Effector memory CD8-positive, alpha-beta T cell (primary cell): ENCODE measurements at regions not wholly inside any gene's neighbourhood (a gene's known extent, or its start where the extent isn't known, plus 50 kb on each side); places are given as distances from the start of the nearest gene placed in this dataset.

Experiments used
- ATAC-seq: fragments of 150-1000 bp; cut with Tn5 transposase; replicated peaks from 2 replicates; pipeline ENCODE4 v1.10.0; 2021; ENCODE audit warnings: mild to moderate bottlenecking, moderate library complexity
- DNase-seq, 3 experiments: peaks; one replicate each; pipeline ENCODE4 v3.0.0; 2021
- H3K27ac Mint-ChIP-seq, 2 donors: one replicate each; pipeline ENCODE4 v1.8.0; 2022; ENCODE audit warnings: mild to moderate bottlenecking in 2 of 2, mixed read lengths in 2 of 2, moderate library complexity in 2 of 2
- H3K27me3 Mint-ChIP-seq, 2 donors: one replicate each; pipeline ENCODE4 v1.8.0; 2022; ENCODE audit warnings: mixed read lengths in 2 of 2
- H3K36me3 Mint-ChIP-seq: one replicate; pipeline ENCODE4 v1.8.0; 2022; ENCODE audit warnings: mild to moderate bottlenecking, moderate library complexity, mixed read lengths; ENCODE audit not compliant: insufficient read depth
- H3K4me1 Mint-ChIP-seq, 2 donors: one replicate each; pipeline ENCODE4 v1.8.0; 2022; ENCODE audit warnings: low read depth in 2 of 2, mixed read lengths in 2 of 2
- H3K4me3 Mint-ChIP-seq, 2 donors: one replicate each; pipeline ENCODE4 v1.8.0; 2022; ENCODE audit warnings: mild to moderate bottlenecking in 2 of 2, mixed read lengths in 2 of 2, moderate library complexity in 2 of 2
- H3K9me3 Mint-ChIP-seq, 2 donors: one replicate each; pipeline ENCODE4 v1.8.0; 2022; ENCODE audit warnings: mixed read lengths in 2 of 2

DNA sequence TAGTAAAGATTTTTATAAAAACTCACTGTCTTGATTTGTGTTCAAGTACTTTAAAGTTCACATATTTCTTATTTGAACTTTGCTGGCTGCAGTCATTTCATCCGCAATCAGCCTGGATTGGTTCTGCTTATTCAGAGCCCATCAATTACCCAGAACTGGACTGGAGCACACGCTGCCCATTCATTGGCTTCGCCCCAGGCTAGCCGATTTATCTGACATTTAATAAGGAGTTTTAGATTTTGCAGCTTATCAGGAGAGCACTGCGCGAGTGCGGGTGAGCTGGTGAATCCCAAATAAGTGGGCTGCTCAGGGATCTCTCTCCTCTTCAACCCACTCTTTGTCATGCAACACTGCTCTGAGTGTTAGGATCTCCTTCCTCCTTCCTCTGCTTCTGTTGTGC is 166.0 kb upstream of the GPR26 start:
- Mint-ChIP-seq H3K4me1 (peaks cover 0 to under 1% of the 10 kb centered on the region in 2 donors), H3K27me3 (peaks cover 29 to 46% of the 10 kb centered on the region in 2 donors), H3K27ac (no peak overlapping the region), H3K4me3 (no peak overlapping the region), H3K9me3 (no peaks in the 10 kb centered on the region), H3K36me3 (no peaks in the 10 kb centered on the region)
- ATAC-seq (no peak), DNase-seq (no peak)

DNA sequence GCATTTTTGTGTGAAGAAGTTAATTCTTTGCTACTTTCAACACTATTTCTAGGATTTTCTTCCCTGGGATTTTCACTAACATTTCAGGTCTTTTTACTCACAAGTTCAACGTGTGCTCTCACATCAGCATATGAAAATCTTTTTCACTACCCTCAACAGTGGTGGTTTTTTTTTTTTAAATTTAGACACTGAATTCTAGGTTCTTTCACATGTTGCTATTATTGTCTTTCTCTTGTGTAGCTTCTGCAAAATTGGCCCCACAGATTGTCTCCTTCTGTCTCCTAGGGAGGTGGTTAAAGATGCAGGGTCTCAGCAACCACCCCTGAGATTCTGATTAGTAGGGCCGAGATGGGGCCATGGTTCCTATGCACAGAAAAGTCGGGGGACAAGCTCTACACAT is 165.0 kb upstream of the GPR26 start:
- DNase-seq: no peak
- Mint-ChIP-seq H3K4me3 (no peak overlapping the region), H3K27me3 (peaks cover 24 to 41% of the 10 kb centered on the region in 2 donors), H3K36me3 (no peaks in the 10 kb centered on the region), H3K4me1 (no peaks in the 10 kb centered on the region), H3K9me3 (no peaks in the 10 kb centered on the region), H3K27ac (no peak overlapping the region)
- no peak for ATAC-seq

DNA sequence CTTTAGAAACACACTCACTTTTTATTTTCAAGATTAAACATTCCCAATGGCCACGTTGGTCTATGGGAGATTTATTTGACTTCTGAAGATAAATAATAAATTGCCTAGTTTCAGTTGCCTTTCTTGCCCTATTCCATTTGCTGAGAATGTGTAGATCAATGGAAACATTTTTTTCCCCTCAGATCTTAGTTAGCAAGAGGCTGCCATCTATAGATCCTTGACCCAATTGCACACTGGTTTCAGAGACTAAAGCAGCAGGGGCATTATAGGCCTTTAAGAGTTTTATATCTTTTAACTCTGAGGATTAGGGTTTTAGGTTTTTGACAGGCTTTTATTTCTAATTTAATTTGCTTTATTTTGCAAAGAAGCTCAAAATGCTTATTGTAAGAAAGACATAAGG is 163.2 kb upstream of the GPR26 start:
- no peaks in the 10 kb centered on the region for H3K36me3 Mint-ChIP-seq
- H3K4me3 Mint-ChIP-seq: no peak overlapping the region
- no peaks in the 10 kb centered on the region for H3K9me3 Mint-ChIP-seq
- DNase-seq: no peak
- no peak overlapping the region for H3K27ac Mint-ChIP-seq
- H3K27me3 Mint-ChIP-seq: peaks cover 27 to 41% of the 10 kb centered on the region in 2 donors
- no peaks in the 10 kb centered on the region for H3K4me1 Mint-ChIP-seq
- no peak for ATAC-seq

DNA sequence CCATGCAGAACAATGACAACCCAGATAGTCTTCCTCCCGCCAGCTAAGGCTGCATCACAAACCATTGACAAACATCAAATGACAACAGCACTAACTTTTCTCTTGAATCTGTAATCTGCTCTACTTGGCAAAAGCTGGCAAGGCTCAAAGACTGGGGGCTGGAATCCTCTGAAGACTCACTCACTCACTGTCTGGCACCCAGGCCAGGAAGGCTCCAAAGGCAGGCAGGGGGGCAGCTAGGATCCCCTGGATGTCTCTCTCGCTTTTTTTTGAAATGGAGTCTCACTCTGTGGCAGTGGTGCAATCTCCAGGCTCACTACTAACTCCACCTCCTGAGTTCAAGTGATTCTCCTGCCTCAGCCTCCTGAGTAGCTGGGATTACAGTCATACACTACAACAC is 159.7 kb upstream of the GPR26 start:
- H3K4me1 Mint-ChIP-seq: no peaks in the 10 kb centered on the region
- no peaks in the 10 kb centered on the region for H3K9me3 Mint-ChIP-seq
- H3K27ac Mint-ChIP-seq: no peak overlapping the region
- no peaks in the 10 kb centered on the region for H3K36me3 Mint-ChIP-seq
- ATAC-seq: no peak
- peaks cover 27 to 46% of the 10 kb centered on the region in 2 donors for H3K27me3 Mint-ChIP-seq
- DNase-seq: no peak
- H3K4me3 Mint-ChIP-seq: no peak overlapping the region

DNA sequence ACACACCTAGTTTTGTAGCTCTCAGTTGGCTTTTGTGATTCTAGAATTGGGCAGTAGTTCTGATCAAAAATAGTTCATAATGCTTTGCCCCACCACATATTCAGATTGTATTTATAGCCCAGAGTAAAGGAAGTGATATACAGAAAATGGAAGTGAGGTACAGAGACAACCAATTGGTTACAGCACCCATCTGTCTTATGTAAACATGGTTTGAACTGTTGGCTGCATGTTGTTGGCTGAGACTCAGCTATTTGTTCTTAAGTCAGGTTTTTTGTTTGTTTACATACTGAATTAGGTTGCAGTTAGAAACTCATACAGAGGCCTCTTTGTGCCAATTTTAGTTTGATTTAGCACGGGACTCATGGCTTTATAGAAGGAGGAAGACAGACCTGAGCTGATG is 158.9 kb upstream of the GPR26 start:
- Mint-ChIP-seq H3K9me3 (no peaks in the 10 kb centered on the region), H3K4me1 (no peaks in the 10 kb centered on the region), H3K4me3 (no peak overlapping the region), H3K27me3 (peaks cover 19 to 44% of the 10 kb centered on the region in 2 donors), H3K36me3 (no peaks in the 10 kb centered on the region), H3K27ac (no peak overlapping the region)
- ATAC-seq: no peak
- DNase-seq: no peak

DNA sequence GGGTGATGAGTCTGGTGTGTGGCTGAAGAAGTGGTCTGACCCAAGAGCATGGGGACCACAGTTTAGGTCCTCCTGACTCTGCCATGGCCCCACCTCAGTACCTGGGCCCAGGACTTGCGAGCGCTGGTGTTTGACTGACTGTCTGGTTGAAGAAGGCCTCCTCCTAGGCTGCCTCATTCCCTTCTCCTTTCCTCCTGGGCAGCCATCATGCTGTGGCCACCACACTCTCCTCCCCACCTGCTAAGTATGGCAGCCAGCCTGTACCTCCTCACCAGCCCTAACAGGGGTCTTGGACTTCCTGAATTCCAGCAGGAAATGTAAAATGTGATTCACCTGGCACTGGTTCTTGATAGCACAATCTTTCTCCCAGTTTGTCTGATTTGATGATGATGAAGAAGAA is 156.8 kb upstream of the GPR26 start:
- peaks cover 18 to 49% of the 10 kb centered on the region in 2 donors for H3K27me3 Mint-ChIP-seq
- no peak overlapping the region for H3K27ac Mint-ChIP-seq
- DNase-seq (no peak), ATAC-seq (no peak)
- no peaks in the 10 kb centered on the region for H3K4me1 Mint-ChIP-seq
- H3K4me3 Mint-ChIP-seq: no peak overlapping the region
- H3K9me3 Mint-ChIP-seq: no peaks in the 10 kb centered on the region
- no peaks in the 10 kb centered on the region for H3K36me3 Mint-ChIP-seq

DNA sequence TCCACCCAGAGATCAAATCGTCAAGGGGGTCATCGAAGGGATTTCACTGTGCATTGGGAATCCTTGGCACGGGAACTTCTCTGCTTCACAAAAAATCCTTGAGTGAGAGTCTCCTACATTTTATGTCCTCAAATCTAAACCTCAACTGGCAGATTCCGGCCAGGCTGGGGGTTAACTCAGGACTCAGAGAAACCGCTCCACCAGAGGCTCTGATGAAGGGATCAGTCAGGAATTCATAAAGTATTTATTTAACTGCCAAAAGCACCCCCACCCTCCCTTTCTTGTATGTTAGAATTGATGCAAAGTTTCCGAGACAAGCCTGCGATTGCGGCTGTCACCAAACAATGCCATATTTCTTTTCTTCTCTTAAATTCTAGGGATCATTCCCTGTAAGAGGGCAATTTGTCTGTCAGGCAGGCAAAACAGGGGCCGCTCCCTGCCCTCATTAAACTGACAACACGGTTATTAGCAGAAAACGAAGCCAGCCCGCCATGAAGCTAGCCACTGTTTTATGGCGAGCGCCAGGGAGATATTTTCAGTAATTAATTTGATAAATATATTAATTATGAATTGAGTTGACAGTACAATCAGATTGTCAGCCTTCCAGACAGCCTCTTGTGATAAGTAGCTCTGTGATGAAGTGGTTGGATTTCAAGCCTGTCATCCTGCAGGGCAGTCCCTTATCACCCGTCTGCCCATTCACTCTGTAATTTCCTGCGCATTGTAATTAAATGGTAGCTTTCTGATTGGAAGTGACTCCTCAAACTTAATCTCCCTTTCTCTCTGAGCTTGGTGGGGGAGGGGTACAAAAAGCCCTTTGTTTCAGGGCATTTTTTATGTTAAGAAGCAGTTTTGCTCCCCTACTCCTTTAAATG is 153.0 kb upstream of the GPR26 start:
- no peak overlapping the region for H3K27ac Mint-ChIP-seq
- H3K9me3 Mint-ChIP-seq: no peaks in the 10 kb centered on the region
- H3K27me3 Mint-ChIP-seq: peaks cover 25 to 71% of the 10 kb centered on the region in 2 donors
- DNase-seq (no peak), ATAC-seq (no peak)
- peaks cover 0 to 2% of the 10 kb centered on the region in 2 donors for H3K4me1 Mint-ChIP-seq
- no peak overlapping the region for H3K4me3 Mint-ChIP-seq
- H3K36me3 Mint-ChIP-seq: no peaks in the 10 kb centered on the region

DNA sequence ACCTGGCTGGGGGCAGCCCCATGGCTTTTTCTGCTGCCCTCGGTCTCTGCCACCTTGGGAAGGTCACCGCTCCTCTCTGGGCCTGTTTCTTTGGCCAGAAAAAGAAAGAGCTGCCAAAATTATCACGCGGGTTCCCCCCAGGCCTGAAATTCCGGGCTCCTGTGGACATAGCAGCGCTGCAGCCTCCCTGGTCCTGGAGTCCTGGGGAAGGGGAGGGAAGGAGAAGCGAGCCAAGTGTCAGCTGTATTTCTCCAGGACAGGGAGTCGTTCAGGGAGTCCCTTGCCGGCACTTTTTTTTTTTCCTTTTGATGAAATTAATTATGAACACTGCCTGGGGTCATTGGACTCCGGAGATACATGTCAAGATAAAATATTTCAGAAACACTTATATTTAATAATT is 152.3 kb upstream of the GPR26 start:
- Mint-ChIP-seq H3K4me1 (peaks cover 0 to 2% of the 10 kb centered on the region in 2 donors), H3K9me3 (no peaks in the 10 kb centered on the region), H3K27ac (no peak overlapping the region), H3K27me3 (peaks cover 25 to 73% of the 10 kb centered on the region in 2 donors), H3K36me3 (no peaks in the 10 kb centered on the region), H3K4me3 (no peak overlapping the region)
- no peak for DNase-seq
- no peak for ATAC-seq

DNA sequence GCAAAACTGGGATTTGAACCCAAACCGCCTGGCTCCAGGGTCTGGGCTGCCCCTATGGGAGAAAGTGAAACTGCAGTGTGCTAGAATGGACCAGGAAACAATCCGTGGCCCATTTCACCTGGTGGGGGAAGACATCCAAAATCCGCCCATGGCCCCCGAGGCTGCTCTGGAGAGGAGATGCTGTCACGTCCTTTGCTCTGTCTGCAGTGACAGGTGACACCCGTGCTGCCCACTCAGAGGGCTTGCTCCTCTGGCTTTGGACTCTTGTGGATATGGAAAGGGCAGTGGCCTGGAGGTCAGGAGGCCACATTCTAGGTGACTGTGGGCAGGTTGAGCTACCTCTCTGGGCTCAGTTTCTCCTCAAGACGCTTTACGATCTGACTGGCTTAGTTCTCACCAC is 151.2 kb upstream of the GPR26 start:
- no peaks in the 10 kb centered on the region for H3K36me3 Mint-ChIP-seq
- no peak overlapping the region for H3K4me3 Mint-ChIP-seq
- peaks cover 0 to 2% of the 10 kb centered on the region in 2 donors for H3K4me1 Mint-ChIP-seq
- no peak for ATAC-seq
- H3K27ac Mint-ChIP-seq: no peak overlapping the region
- DNase-seq: no peak
- H3K9me3 Mint-ChIP-seq: no peaks in the 10 kb centered on the region
- H3K27me3 Mint-ChIP-seq: peaks cover 19 to 63% of the 10 kb centered on the region in 2 donors

DNA sequence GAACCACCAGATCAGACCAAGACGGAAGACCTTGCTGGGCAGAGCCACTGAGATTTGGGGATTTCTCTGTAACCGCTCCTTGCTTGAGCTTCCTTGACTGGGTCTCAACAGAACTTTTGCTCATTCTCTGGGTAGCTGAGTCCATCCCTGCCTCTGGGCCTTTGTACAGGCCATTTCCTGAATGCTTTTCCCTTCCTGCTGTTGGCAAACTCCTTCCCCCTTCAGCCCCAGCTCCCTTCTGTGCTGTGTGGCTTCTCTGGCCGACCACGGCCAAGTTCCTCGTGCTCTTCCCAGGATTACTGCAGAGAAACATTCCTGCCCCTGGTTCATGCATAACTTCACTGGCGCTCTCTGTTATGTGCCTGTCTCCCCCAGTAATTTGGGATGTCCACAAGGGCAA is 150.5 kb upstream of the GPR26 start:
- Mint-ChIP-seq H3K27me3 (peaks cover 19 to 59% of the 10 kb centered on the region in 2 donors), H3K4me1 (peaks cover 0 to 2% of the 10 kb centered on the region in 2 donors), H3K36me3 (no peaks in the 10 kb centered on the region), H3K9me3 (no peaks in the 10 kb centered on the region), H3K27ac (no peak overlapping the region), H3K4me3 (no peak overlapping the region)
- ATAC-seq: no peak
- DNase-seq: no peak

DNA sequence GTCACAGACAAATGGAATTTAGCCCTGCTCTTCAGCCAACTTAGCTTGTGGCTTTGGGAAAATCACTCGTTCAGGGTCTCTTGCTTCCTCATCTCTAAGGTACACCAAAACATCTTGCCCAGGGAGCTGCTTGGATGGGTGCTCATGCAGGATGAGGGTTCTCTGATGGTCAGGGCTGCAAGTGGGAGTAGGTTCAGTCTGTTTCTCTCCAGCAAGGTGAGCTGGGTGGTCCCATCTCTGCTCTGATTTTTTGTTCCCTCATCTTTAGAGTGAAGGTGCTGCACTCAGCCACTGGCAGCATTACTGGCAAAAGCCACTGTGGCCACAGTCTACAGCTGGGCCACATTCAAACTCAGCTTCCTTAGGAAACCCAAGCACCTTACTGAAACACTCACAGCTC is 149.9 kb upstream of the GPR26 start:
- no peak for ATAC-seq
- no peak for DNase-seq
- H3K27ac Mint-ChIP-seq: no peak overlapping the region
- peaks cover 0 to 2% of the 10 kb centered on the region in 2 donors for H3K4me1 Mint-ChIP-seq
- H3K36me3 Mint-ChIP-seq: no peaks in the 10 kb centered on the region
- H3K27me3 Mint-ChIP-seq: peaks cover 19 to 59% of the 10 kb centered on the region in 2 donors
- H3K4me3 Mint-ChIP-seq: no peak overlapping the region
- no peaks in the 10 kb centered on the region for H3K9me3 Mint-ChIP-seq

DNA sequence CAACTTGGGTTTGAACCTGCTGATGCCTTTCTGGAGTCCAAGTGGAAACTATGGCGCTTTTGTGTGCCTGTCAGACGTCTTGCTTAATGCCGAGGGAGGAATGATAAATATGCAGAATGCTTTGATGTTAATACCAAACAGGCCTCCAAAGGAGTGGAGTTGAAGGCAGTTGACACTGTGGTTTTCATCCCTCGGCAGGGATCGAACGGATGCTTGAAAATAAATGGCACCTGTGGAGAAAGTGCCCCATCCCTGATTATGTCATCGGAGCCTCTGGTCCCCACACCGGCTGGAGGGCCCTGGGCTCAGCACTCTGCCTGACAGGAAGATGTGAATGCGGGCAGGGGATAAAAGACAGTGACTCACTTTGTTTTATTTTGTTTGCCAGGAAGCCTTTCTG is 148.7 kb upstream of the GPR26 start:
- H3K4me3 Mint-ChIP-seq: no peak overlapping the region
- H3K36me3 Mint-ChIP-seq: peaks cover 3% of the 10 kb centered on the region
- ATAC-seq (no peak), DNase-seq (no peak)
- H3K9me3 Mint-ChIP-seq: no peaks in the 10 kb centered on the region
- peaks cover 0 to 2% of the 10 kb centered on the region in 2 donors for H3K4me1 Mint-ChIP-seq
- H3K27ac Mint-ChIP-seq: peak overlapping the region in 1 of 2 donors; percentile 53
- H3K27me3 Mint-ChIP-seq: peaks cover 28 to 63% of the 10 kb centered on the region in 2 donors

DNA sequence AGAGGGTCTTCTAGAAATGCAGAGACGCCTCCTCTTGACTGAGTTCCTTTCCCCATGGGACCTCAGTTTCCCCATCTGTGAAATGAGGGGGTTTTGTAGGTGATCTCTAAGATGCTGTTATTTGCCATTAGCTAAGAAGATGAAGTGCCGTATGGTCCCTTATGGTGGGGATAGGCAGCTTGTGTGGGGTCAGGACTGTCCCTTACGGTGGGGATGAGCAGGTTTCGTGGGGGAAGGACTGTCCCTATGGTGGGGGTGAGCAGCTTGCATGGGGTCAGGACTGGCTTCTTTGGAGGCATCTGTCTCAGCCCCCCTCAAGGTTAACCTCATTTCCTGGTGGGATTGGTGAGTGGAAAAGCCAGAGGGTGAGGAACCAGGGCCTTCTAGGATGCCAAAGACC is 148.3 kb upstream of the GPR26 start:
- Mint-ChIP-seq H3K36me3 (peaks cover 3% of the 10 kb centered on the region), H3K9me3 (no peaks in the 10 kb centered on the region), H3K27me3 (peaks cover 33 to 68% of the 10 kb centered on the region in 2 donors), H3K4me3 (no peak overlapping the region), H3K27ac (no peak overlapping the region), H3K4me1 (peaks cover 0 to 2% of the 10 kb centered on the region in 2 donors)
- ATAC-seq (no peak), DNase-seq (no peak)

DNA sequence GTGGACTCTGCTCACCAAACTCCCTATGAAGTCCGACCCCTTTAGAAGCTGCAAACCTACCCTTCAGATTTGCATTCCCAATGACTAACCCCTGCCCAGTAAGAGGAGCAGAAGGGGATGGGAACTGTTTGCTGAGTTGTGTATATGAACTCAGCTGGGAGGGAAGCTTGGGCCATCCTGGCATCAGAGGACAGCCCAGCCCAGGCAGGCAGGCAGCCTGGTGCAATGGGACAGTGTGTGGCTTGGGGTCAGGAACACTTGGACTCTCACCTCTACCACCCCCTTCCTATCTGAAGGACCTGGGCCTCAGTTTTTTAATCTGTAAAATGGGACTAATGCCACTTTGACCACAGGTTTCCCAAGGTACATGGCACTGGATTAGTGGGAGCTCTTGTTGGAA is 147.4 kb upstream of the GPR26 start:
- peaks cover 40 to 74% of the 10 kb centered on the region in 2 donors for H3K27me3 Mint-ChIP-seq
- ATAC-seq: no peak
- H3K27ac Mint-ChIP-seq: no peak overlapping the region

More for the DNA sequence above, 147.4 kb upstream of the GPR26 start:
- H3K4me1 Mint-ChIP-seq: peaks cover 0 to 2% of the 10 kb centered on the region in 2 donors
- no peak for DNase-seq
- H3K9me3 Mint-ChIP-seq: no peaks in the 10 kb centered on the region
- no peak overlapping the region for H3K4me3 Mint-ChIP-seq
- H3K36me3 Mint-ChIP-seq: peaks cover 3% of the 10 kb centered on the region
